Stimulated activated CD8-positive, alpha-beta memory T cell treated with anti-CD3 and anti-CD28 coated beads, Interleukin-15, amount 100 ng/mL, for 48 hours (primary cell): ENCODE measurements at regions not wholly inside any gene's neighbourhood (a gene's known extent, or its start where the extent isn't known, plus 50 kb on each side); places are given as distances from the start of the nearest gene placed in this dataset.
A peak's percentile ranks its signal among the peaks of the same experiment; 100 is the strongest.

Experiments
- DNase-seq, 2 donors: peaks; one replicate each; pipeline ENCODE4 v3.0.0-alpha.2; 2020; ENCODE audit warnings: low read depth in 2 of 2

DNA sequence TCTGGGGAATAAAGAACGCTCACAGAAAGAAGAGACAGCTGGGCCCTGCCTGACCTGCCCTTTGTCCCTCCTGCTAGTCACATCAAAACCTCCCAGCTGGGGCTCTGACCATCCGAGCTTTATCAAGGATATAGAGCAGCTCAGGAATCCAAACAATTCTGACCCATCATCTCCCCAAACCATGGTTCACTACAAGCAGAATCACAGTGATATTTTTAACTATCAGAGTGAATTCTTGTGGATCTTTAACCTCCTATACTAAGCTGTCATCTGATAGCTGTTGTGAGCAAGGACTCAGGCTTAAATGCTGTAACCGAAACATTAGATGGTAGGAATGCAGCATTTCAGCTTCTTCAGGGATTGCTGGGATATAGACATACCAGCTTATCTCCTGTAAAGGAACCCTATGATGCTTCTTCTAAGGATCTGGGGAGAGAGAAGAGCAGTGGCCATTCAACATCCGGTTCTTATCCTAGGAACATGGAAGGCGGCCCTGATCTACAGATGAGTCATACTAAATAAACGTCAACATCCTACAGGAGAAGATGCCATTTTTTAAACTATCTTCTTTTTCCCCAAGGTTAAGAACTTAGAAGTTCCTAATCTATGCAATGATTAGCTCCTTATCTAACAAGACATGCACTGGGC, 84.7 kb upstream of the AKIP1 start:
- no peak for DNase-seq

DNA sequence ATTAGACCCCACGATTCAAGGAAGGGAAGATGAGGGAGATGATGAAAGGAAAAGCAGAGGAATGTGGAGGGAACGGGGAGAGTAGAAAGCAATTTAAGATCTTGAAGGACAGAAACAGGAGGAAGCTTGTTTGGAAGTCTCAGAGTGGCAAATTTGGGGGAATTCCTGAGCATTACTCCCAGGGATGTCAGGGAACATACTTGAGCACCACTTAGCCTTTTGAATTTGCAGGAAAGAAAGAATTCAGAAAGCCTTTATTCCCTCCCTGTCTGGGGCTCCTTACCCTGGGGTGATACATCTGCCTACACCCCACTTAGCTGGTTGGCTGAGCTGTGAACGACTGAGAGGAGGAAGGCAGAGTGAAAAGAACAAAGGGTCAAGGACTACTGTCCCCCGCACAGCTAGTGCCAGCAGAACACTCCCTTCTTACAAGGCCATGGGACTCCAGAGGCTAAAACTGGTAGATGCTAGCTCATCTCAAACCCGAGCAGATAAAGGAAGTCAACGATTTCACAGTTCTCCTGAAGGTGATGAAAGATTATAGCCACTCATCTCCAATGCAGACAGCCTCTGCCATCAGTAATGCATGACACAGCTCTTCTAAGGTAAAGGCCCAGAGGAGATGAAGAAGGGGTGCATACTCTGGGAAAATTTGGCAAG, 84.0 kb upstream of the AKIP1 start:
- no peak for DNase-seq

GRCh38 chr11:8828046-8828445, 82.9 kb upstream of the AKIP1 start:
- no peak for DNase-seq

GRCh38 chr11:8828580-8829361, 82.2 kb upstream of the AKIP1 start:
- no peak for DNase-seq

GRCh38 chr11:8829556-8829955, 81.4 kb upstream of the AKIP1 start:
- no peak for DNase-seq

- DNase-seq, result no peak
Observed at GRCh38 chr11:8830641-8831040, 80.3 kb upstream of the AKIP1 start.

DNA sequence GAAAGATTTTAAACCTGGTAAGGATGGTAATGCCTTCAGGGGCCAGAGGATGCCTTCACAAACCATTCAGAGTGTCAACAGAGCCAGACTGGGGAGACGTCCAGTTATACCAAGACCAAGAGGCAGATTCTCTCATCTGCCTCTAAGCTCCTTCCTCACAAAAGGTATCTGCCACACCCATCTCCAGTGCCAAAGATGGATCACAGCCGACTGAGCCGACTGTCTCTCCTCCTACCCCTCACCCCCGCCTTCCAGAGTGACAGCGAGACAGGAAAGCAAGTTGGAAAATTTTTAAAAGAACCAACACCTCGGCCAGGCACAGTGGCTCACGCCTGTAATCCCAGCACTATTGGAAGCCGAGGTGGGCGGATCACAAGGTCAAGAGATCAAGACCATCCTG, 79.1 kb upstream of the AKIP1 start:
- no peak for DNase-seq

DNA sequence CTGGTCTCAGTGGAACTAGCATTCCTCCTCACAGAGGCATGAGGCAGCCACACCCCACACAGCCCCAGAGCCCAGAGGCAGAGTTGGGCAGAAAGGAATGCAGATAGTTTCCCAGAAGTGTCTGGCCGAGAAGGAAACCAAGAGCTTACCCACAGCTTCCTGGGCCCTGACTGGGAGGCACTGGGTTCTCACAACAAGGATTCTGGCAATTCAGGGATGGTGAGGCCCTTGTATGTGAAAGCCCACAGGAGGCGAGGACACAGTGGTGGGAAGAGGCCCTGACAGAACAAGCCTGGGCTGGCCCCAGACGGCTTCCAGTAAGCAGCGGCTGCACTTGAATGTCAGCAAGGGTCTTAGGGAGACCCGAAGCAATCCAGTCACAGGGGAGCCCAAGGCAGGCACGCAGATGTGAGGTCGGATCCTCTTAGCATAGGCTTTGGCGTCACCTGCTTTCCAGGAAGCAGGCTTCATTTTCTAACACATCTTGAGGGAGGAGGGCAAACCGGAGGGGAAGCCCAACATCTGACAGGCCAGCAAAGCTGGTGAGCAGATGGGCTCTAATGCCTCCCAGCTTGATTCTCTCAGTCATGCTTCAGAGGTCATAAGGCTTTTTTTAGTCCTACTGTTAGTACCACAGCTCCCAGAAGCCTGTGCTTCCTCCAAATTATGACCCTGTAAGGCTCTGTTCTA, 78.3 kb upstream of the AKIP1 start:
- no peak for DNase-seq

GRCh38 chr11:8833568-8834315, 77.2 kb upstream of the AKIP1 start:
- no peak for DNase-seq

DNA sequence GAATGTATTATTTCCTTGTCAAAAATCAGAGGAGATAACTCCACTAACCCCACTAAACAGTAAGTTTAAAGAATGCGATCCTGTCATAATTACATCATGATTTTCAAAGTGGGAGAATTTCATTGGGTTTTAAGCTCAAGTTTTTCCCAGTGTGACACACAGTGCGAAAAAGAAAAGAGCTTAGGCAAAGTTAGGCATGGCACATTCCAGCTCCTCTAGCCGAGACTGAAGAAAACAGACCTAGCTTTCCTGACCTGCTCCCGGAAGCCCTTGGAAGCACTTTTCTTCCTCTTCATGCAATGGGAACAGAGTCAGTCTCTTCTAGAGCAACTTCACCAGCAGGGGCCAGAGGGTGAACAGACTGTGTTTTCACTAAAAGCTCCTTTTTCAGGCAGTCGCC, 76.6 kb upstream of the AKIP1 start:
- DNase-seq, result no peak

DNA sequence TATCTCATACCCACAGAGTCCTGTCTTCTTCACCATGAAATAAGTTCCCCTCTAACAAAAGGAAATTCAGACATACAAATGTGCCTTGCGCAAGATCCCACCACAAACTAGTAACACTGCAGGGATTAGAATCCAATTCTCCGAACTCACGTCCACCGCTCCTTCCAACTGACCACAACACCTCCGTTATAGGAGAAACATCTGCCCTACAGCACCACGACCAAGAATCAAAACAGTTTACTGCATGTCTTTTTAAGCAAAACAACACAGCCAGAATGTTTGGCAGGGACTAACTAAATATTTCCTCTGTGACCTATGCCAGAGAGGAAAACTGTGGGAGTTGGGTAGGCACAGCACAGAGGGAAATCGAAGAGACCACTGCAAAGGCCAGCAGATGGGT, 72.7 kb upstream of the AKIP1 start:
- no peak for DNase-seq

- DNase-seq, result no peak
Observed at GRCh38 chr11:8839306-8839956, 71.6 kb upstream of the AKIP1 start.

GRCh38 chr11:8839957-8840945, 70.7 kb upstream of the AKIP1 start:
- DNase-seq, result peak in 1 of 2 donors; percentile 19

GRCh38 chr11:8841899-8842298, 69.1 kb upstream of the AKIP1 start:
- DNase-seq, result no peak

DNA sequence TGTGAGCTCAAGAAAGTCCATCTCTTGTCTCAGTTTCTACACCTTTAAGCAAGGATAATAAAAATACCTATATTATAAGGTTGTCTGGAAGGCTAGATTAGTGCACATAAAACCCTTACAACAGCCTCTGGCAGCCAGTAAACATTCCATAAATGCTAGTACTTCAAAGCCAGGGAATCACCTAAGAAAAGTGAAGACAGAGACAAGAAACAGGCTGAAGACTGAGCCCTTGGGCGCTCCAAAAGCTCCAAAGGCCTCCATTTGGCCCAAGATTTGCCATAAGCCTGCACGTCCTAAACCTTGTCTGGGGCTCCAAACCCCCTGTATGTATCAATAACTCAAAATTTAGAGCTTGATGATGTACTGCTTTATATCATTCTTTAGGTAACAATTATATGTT, 52.2 kb upstream of the AKIP1 start:
- DNase-seq, result no peak
